ENCODE measurements at regions not wholly inside any gene's neighbourhood (a gene's known extent, or its start where the extent isn't known, plus 50 kb on each side); places are given as distances from the start of the nearest gene placed in this dataset.

- H3K36me3 ChIP-seq: no peaks in the 10 kb centered on the region
- no peaks in the 10 kb centered on the region for H3K9me3 ChIP-seq
- 35 to 64% (median 54%) methylated on average over 3 of the region's 3 CpGs for WGBS, 4 donors
- intact Hi-C loops (cut with DNase I): loop anchor here in 4 of 10 donors (5.0 to 10.0 kb wide), 7 partner anchors 38 to 253 kb away; partner anchors contain the start of gene EEPD1 (in 2 of the 4)
- DNase-seq (no peak), ATAC-seq (no peak)
- H3K27ac ChIP-seq: peak overlapping the region in 5 of 12 donors; percentile 15 to 87 (median 61)
- H3K4me3 ChIP-seq: no peak overlapping the region
- no peak for TF ChIP-seq CTCF (IDR thresholded peaks at IDR 0.05)
- TF ChIP-seq POLR2A (IDR thresholded peaks at IDR 0.05): no peak
- no peaks in the 10 kb centered on the region for H3K27me3 ChIP-seq
- H3K4me1 ChIP-seq: peaks cover 0 to 62% (median 38%) of the 10 kb centered on the region in 12 donors
Measured at GRCh38 chr7:36039671-36040070, 113.4 kb upstream of the EEPD1 start.

GRCh38 chr7:36040679-36041078 lies 112.4 kb upstream of the EEPD1 start:
- 93 to 98% (median 97%) methylated on average over 3 of the region's 3 CpGs for WGBS, 4 donors
- no peaks in the 10 kb centered on the region for H3K27me3 ChIP-seq
- peaks cover 0 to 62% (median 44%) of the 10 kb centered on the region in 12 donors for H3K4me1 ChIP-seq
- H3K4me3 ChIP-seq: no peak overlapping the region
- ATAC-seq (no peak), DNase-seq (no peak)
- H3K36me3 ChIP-seq: no peaks in the 10 kb centered on the region
- H3K9me3 ChIP-seq: no peaks in the 10 kb centered on the region
- H3K27ac ChIP-seq: no peak overlapping the region
- TF ChIP-seq POLR2A (IDR thresholded peaks at IDR 0.05) (no peak), CTCF (IDR thresholded peaks at IDR 0.05) (no peak)
- intact Hi-C loops (cut with DNase I): no loop called here

DNA sequence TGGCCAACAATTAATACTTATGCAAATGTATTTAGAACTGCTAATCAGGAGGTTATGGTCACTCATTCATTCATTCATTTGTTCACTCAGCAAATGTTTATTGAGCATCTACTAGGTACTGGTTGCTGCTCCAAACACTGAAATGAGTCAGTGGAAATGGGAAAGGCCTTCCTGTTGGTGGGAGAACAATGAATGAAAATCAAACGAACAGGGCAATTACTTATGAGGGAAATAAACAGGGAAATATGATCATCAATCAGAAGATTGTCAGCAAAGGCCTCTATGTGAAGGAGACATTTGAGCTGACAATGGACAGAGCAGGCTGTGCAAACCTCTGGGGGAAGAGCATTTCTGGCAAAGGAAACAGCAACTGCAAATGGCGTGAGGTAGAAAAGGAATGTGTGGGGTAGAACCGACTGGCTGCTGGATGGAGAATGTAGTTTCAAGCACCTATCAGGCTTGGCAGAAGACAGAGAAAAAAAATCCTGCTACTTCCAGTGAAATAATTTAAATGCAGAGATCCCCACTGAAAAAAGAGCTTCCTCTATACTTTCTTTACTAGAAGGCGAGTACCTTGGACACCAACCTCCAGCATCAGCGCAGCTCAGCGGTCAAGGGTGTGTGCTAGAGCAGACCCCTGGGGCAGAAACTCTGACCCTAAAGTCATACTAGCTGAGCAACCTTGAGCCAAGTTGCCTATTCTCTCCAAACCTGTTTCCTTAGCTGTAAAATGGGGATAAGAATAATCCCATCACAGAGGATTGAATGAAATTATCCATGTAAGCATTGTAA lies 108.8 kb upstream of the EEPD1 start:
- intact Hi-C loops (cut with DNase I): loop anchor here in 1 of 10 donors (2.0 kb wide), 1 partner anchor 109 kb away; the partner anchor contains the start of gene EEPD1
- ATAC-seq (no peak), DNase-seq (no peak)
- TF ChIP-seq POLR2A (IDR thresholded peaks at IDR 0.05) (no peak), CTCF (IDR thresholded peaks at IDR 0.05) (no peak)
- WGBS, 4 donors: 65 to 76% (median 71%) methylated on average over 6 of the region's 6 CpGs
- no peaks in the 10 kb centered on the region for H3K27me3 ChIP-seq
- H3K36me3 ChIP-seq: no peaks in the 10 kb centered on the region
- H3K4me1 ChIP-seq: peaks cover 2 to 62% (median 41%) of the 10 kb centered on the region in 12 donors
- peak overlapping the region in 10 of 12 donors; percentile 10 to 69 (median 49) for H3K27ac ChIP-seq
- no peaks in the 10 kb centered on the region for H3K9me3 ChIP-seq
- no peak overlapping the region for H3K4me3 ChIP-seq

DNA sequence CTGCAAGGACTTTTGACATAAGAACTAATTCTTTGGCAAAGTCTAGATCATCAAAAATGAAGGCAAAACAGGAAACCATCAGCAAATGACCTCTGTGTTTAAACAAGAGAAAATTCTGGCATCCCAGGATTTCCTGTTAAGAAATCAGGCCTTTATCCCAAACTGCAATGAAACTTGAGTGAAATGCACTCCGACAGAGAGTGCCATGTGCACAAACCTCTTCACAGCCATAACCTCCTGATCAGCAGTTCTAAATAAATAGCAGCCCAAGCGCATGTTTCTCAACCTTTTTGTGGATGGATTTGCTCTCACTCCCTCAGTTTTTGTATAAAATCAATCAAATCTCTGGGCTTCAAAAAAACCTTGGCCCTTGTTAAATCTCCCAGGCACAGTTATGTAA lies 107.7 kb upstream of the EEPD1 start:
- H3K4me3 ChIP-seq: no peak overlapping the region
- 44 to 70% (median 50%) methylated on average over 2 of the region's 2 CpGs for WGBS, 4 donors
- intact Hi-C loops (cut with DNase I): loop anchor here in 2 of 10 donors (2.0 to 5.0 kb wide), 3 partner anchors 72 to 107 kb away; partner anchors contain the start of gene EEPD1 (in 1 of the 2)
- no peak for DNase-seq
- no peaks in the 10 kb centered on the region for H3K27me3 ChIP-seq
- peak in 2 of 4 donors; percentile 14 to 26 for ATAC-seq
- H3K9me3 ChIP-seq: no peaks in the 10 kb centered on the region
- H3K4me1 ChIP-seq: peaks cover 2 to 54% (median 39%) of the 10 kb centered on the region in 12 donors
- no peaks in the 10 kb centered on the region for H3K36me3 ChIP-seq
- H3K27ac ChIP-seq: peak overlapping the region in 10 of 12 donors; percentile 12 to 69 (median 47)
- TF ChIP-seq POLR2A (IDR thresholded peaks at IDR 0.05) (no peak), CTCF (IDR thresholded peaks at IDR 0.05) (no peak)

Data from heart left ventricle (tissue), 16 donors.